OCI-LY7 (cell line): ENCODE measurements at regions not wholly inside any gene's neighbourhood (a gene's known extent, or its start where the extent isn't known, plus 50 kb on each side); places are given as distances from the start of the nearest gene placed in this dataset.

Experiments
- BruUV-seq: library from RNA; stranded (reverse); fragments of 400-500 nt; replicated peaks from 2 replicates; lab custom pipeline; 2021; lab: Mats Ljungman, UMichigan
- CTCF ChIA-PET: fragments of 300-600 bp; sonication (Branson Sonifier 250); formaldehyde crosslinking; loops from one replicate; lab custom pipeline; 2022; ENCODE audit warnings: antibody characterized with exemption; ENCODE audit not compliant: unreplicated experiment; lab: Charles Lee
- POLR2A ChIA-PET: fragments of 300-600 bp; sonication (Branson Sonifier 250); formaldehyde crosslinking; loops from one replicate; lab custom pipeline; 2022; ENCODE audit warnings: antibody characterized with exemption; lab: Charles Lee
- DNase-seq: peaks from one replicate; pipeline ENCODE4 v3.0.0-alpha.2; 2015; ENCODE audit warnings: low spot score
- H2AFZ ChIP-seq: fragments of 200-600 bp; sonication (generic), shearing (Covaris generic); 2 replicates; pipeline ENCODE4 v1.6.1; 2014; ENCODE audit warnings: mild to moderate bottlenecking, antibody characterized with exemption, low read length, moderate library complexity
- H3K27ac ChIP-seq: fragments of 200-600 bp; sonication (generic); 2 replicates; pipeline ENCODE4 v1.5.1; 2014; ENCODE audit warnings: mixed run types, low read depth, mild to moderate bottlenecking, moderate library complexity, low read length, inconsistent platforms; ENCODE audit not compliant: poor library complexity, severe bottlenecking
- H3K36me3 ChIP-seq: fragments of 200-600 bp; sonication (generic); 2 replicates; pipeline ENCODE4 v1.6.1; 2014; ENCODE audit warnings: mild to moderate bottlenecking, antibody characterized with exemption, low read length, moderate library complexity, mixed read lengths; ENCODE audit not compliant: insufficient read depth
- H3K4me1 ChIP-seq: fragments of 200-600 bp; sonication (generic); 2 replicates; pipeline ENCODE4 v1.5.1; 2014; ENCODE audit warnings: mild to moderate bottlenecking, low read length; ENCODE audit not compliant: insufficient read depth, poor library complexity, severe bottlenecking
- H3K4me2 ChIP-seq: fragments of 200-600 bp; sonication (generic); 2 replicates; pipeline ENCODE4 v1.6.1; 2014; ENCODE audit warnings: mild to moderate bottlenecking, low read length
- H3K4me3 ChIP-seq: fragments of 200-600 bp; sonication (generic); 2 replicates; pipeline ENCODE4 v1.5.1; 2014; ENCODE audit warnings: mild to moderate bottlenecking, low read depth, low read length; ENCODE audit not compliant: poor library complexity, severe bottlenecking
- H3K79me2 ChIP-seq: fragments of 200-600 bp; sonication (generic); 2 replicates; pipeline ENCODE4 v1.6.1; 2016; ENCODE audit warnings: low read depth, mild to moderate bottlenecking, low read length, moderate library complexity, mixed read lengths; ENCODE audit not compliant: insufficient read depth
- H3K9me2 ChIP-seq: fragments of 200-600 bp; sonication (generic); 2 replicates; pipeline ENCODE4 v1.6.1; 2016; ENCODE audit warnings: mild to moderate bottlenecking, low read length, mixed read lengths; ENCODE audit not compliant: insufficient read depth
- H3K9me3 ChIP-seq: fragments of 200-600 bp; sonication (generic); 2 replicates; pipeline ENCODE4 v1.6.1; 2014; ENCODE audit warnings: mild to moderate bottlenecking, mixed run types, low read length, mixed read lengths
- H4K20me1 ChIP-seq: fragments of 200-600 bp; sonication (generic); 2 replicates; pipeline ENCODE4 v1.6.1; 2014; ENCODE audit warnings: mild to moderate bottlenecking, antibody characterized with exemption, low read length, moderate library complexity, mixed read lengths; ENCODE audit not compliant: insufficient read depth
- EZH2phosphoT487 ChIP-seq: fragments of 200-600 bp; sonication (generic); IDR thresholded peaks from 2 replicates; pipeline ENCODE4 v1.6.1; 2018; ENCODE audit warnings: low read depth, borderline replicate concordance, mild to moderate bottlenecking, mixed run types, antibody characterized with exemption, low read length, moderate library complexity, mixed read lengths
- intact Hi-C: fragments of 100-400 bp; cut with micrococcal nuclease; formaldehyde crosslinking; loops from one replicate; pipeline ENCODE4 v1.10.0; 2022; ENCODE audit not compliant: unreplicated experiment
- TF ChIP-seq, protein P1 (sequence below): fragments of 200-600 bp; sonication (generic); conservative IDR thresholded peaks from 2 replicates; pipeline ENCODE4 v1.5.1; 2014; ENCODE audit warnings: mild to moderate bottlenecking, antibody characterized with exemption, low read length, moderate library complexity, mixed read lengths

DNA sequence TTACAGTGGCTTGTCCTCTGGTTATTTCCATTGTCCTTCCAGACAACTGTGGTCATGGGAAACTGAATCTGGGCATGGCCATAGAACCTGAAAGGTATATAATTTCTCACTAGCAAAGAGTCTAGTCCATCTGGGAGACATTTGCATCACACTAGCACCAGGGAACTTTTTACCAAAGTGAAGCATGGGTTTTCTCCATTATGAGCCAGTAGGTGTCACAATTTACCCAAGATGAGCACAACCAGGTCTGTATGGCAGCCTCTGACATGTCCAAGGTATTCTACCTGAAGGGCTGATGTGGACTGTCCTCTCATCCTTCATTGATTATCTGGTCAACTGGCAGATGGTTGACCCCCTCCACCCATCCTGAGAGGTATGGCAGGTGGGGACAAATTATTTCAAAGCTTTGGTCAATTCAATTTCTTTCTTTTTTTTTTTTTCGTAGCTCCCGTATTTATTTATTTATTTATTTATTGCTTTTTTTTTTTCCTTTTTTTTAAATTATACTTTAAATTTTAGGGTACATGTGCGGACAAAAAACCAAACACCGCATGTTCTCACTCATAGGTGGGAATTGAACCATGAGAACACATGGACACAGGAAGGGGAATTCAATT, 425.9 kb downstream of the TMEM135 start:
- CTCF ChIA-PET, result no interaction called here
- intact Hi-C loops, result loop anchor here (1.0 to 5.0 kb wide), 3 partner anchors 259 to 1081 kb away; no protein-coding TSS in a partner anchor
- H3K4me3 ChIP-seq, result no peak overlapping the region
- no peaks in the 10 kb centered on the region for H3K79me2 ChIP-seq
- H3K9me3 ChIP-seq, result no peaks in the 10 kb centered on the region
- H3K4me1 ChIP-seq, result peaks cover 43% of the 10 kb centered on the region
- POLR2A ChIA-PET, result interaction anchor here (0.6 to 1.0 kb wide), 6 partner anchors 9 to 505 kb away, joined by 3 to 9 read pairs (median 4); no protein-coding TSS in a partner anchor
- H3K4me2 ChIP-seq, result no peak overlapping the region
- DNase-seq, result peak; percentile 71
- no peaks in the 10 kb centered on the region for H4K20me1 ChIP-seq
- H3K27ac ChIP-seq, result no peak overlapping the region
- H3K36me3 ChIP-seq, result no peaks in the 10 kb centered on the region
- BruUV-seq, result no TSS peak
- no peaks in the 10 kb centered on the region for H3K9me2 ChIP-seq
- TF ChIP-seq, protein P1, sequence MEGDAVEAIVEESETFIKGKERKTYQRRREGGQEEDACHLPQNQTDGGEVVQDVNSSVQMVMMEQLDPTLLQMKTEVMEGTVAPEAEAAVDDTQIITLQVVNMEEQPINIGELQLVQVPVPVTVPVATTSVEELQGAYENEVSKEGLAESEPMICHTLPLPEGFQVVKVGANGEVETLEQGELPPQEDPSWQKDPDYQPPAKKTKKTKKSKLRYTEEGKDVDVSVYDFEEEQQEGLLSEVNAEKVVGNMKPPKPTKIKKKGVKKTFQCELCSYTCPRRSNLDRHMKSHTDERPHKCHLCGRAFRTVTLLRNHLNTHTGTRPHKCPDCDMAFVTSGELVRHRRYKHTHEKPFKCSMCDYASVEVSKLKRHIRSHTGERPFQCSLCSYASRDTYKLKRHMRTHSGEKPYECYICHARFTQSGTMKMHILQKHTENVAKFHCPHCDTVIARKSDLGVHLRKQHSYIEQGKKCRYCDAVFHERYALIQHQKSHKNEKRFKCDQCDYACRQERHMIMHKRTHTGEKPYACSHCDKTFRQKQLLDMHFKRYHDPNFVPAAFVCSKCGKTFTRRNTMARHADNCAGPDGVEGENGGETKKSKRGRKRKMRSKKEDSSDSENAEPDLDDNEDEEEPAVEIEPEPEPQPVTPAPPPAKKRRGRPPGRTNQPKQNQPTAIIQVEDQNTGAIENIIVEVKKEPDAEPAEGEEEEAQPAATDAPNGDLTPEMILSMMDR, result peak; percentile 85
- TF ChIP-seq EZH2phosphoT487, result no peak
- peak overlapping the region; percentile 56; the same call in 1 of the 2 replicates for H2AFZ ChIP-seq

DNA sequence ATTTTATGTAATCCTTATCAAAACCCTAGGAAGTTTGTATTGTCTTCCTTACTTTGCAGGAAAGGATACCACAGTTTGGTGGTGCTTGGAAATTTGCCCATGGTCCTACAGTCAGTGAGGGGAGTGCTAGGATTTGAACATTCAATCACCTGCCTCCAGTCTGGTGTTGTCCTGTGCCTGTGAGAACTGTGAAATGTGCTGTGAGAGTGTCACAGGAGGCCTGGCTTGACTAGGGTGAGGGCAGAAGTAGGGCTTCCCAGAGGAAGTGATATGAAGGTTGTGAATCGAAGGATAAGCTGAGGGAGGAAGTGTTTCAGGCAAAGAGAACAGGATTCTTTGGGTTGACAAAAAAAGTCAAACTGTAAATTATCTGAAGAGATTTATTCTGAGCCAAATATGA, 424.4 kb downstream of the TMEM135 start:
- Histone ChIP-seq H3K4me1 (peaks cover 43% of the 10 kb centered on the region), H3K27ac (no peak overlapping the region), H4K20me1 (no peaks in the 10 kb centered on the region), H3K9me3 (no peaks in the 10 kb centered on the region), H3K4me3 (no peak overlapping the region), H3K9me2 (no peaks in the 10 kb centered on the region), H3K36me3 (no peaks in the 10 kb centered on the region), H3K4me2 (peak overlapping the region; percentile 34; the same call in 1 of the 2 replicates), H3K79me2 (no peaks in the 10 kb centered on the region), H2AFZ (peak overlapping the region; percentile 56; the same call in 1 of the 2 replicates)
- no TSS peak for BruUV-seq
- CTCF ChIA-PET, result no interaction called here
- DNase-seq, result no peak
- intact Hi-C loops, result loop anchor here (5.0 kb wide), 2 partner anchors 260 to 415 kb away; no protein-coding TSS in a partner anchor
- POLR2A ChIA-PET, result interaction anchor here (0.7 to 1.6 kb wide), 2 partner anchors 14 to 105 kb away, joined by 3 to 8 read pairs; no protein-coding TSS in a partner anchor
- TF ChIP-seq, protein P1, result no peak
- TF ChIP-seq EZH2phosphoT487, result no peak
